ENCODE measurements at regions not wholly inside any gene's neighbourhood (a gene's known extent, or its start where the extent isn't known, plus 50 kb on each side); places are given as distances from the start of the nearest gene placed in this dataset.

DNA sequence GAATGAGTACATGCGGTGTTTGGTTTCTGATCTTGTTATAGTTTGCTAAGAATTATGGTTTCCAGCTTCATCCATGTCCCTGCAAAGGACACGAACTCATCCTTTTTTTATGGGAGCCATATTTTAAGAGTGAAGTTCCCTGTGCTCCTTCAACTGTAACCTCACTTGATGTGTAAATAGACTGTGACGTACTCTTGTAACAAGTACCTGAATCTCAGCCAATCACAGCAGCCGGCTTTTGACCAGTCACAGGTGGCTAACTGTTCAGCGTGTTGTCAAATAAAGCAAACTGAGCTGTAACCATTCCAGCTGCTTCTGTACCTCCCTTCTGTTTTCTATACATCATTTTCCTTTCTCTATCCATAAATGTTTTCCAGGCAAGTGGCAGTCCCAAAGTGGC is 774.3 kb upstream of the HS6ST1 start:
- Histone ChIP-seq H3K36me3 (replicated peaks in 1 of 2; ENCODE audit: control insufficient read depth in 1 of 2, insufficient read depth in 2 of 2, low read length in 2 of 2) (no peaks in the 10 kb centered on the region), H3K4me3 (replicated peaks in 1 of 3; ENCODE audit: insufficient read depth in 1 of 3, low read depth in 2 of 3, low read length in 3 of 3) (no peak overlapping the region), H3K79me2 (ENCODE audit: insufficient read depth, low read length) (no peaks in the 10 kb centered on the region), H2AFZ (ENCODE audit: low read length) (no peak overlapping the region), H3K4me2 (ENCODE audit: low read depth, low read length) (no peak overlapping the region), H3K9me3 (ENCODE audit: low read length) (no peaks in the 10 kb centered on the region), H3K27ac (ENCODE audit: extremely low read length, insufficient read depth, low read length) (no peak overlapping the region), H3K4me1 (ENCODE audit: insufficient read depth, low read length) (no peaks in the 10 kb centered on the region), H3K27me3 (ENCODE audit: control insufficient read depth in 1 of 2, insufficient read depth in 2 of 2, low read length in 2 of 2) (peaks cover 0 to 5% of the 10 kb centered on the region in 2 experiments; a peak in 1 of 5 replicates), H4K20me1 (ENCODE audit: insufficient read depth, low read length) (no peaks in the 10 kb centered on the region), H3K9ac (ENCODE audit: insufficient read depth, low read depth, low read length) (no peak overlapping the region)
- no peak for TF ChIP-seq PHB2 (IDR thresholded peaks at IDR 0.05; ENCODE audit: partially characterized antibody)
- no peak for TF ChIP-seq HNRNPLL (IDR thresholded peaks at IDR 0.05; ENCODE audit: low read depth, low read length, poor library complexity, severe bottlenecking)
- no peak for TF ChIP-seq PAWR (CRISPR knock-in tag; IDR thresholded peaks at IDR 0.05; ENCODE audit: borderline replicate concordance)
- TF ChIP-seq MEIS1 (CRISPR knock-in tag; IDR thresholded peaks at IDR 0.05; ENCODE audit: borderline replicate concordance): no peak
- TF ChIP-seq ZKSCAN5 (CRISPR knock-in tag; IDR thresholded peaks at IDR 0.05): no peak
- TF ChIP-seq YEATS4 (CRISPR knock-in tag; IDR thresholded peaks at IDR 0.05; ENCODE audit: borderline replicate concordance): no peak
- TF ChIP-seq ETV6 (CRISPR knock-in tag; conservative IDR thresholded peaks at IDR 0.05): no peak
- TF ChIP-seq, protein P1, sequence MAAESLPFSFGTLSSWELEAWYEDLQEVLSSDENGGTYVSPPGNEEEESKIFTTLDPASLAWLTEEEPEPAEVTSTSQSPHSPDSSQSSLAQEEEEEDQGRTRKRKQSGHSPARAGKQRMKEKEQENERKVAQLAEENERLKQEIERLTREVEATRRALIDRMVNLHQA (CRISPR knock-in tag; IDR thresholded peaks at IDR 0.05): no peak
- no peak for TF ChIP-seq ZNF691 (CRISPR knock-in tag; IDR thresholded peaks at IDR 0.05; ENCODE audit: borderline replicate concordance, low read depth)
- TF ChIP-seq ZNF749 (CRISPR knock-in tag; IDR thresholded peaks at IDR 0.05; ENCODE audit: borderline replicate concordance): no peak
- TF ChIP-seq ZNF777 (CRISPR knock-in tag; IDR thresholded peaks at IDR 0.05): no peak
- no peak for TF ChIP-seq ZNF441 (CRISPR knock-in tag; IDR thresholded peaks at IDR 0.05; ENCODE audit: borderline replicate concordance)
- no peak for TF ChIP-seq ZNF124 (CRISPR knock-in tag; IDR thresholded peaks at IDR 0.05)
- TF ChIP-seq ZBTB3 (CRISPR knock-in tag; IDR thresholded peaks at IDR 0.05; ENCODE audit: borderline replicate concordance, low read depth): no peak
- TF ChIP-seq HMG20B (CRISPR knock-in tag; conservative IDR thresholded peaks at IDR 0.05): no peak
- no peak for TF ChIP-seq ZNF780A (CRISPR knock-in tag; IDR thresholded peaks at IDR 0.05)
- no peak for TF ChIP-seq ZNF451 (CRISPR knock-in tag; IDR thresholded peaks at IDR 0.05)
- TF ChIP-seq ZBTB25 (CRISPR knock-in tag; IDR thresholded peaks at IDR 0.05): no peak
- TF ChIP-seq FOXK1 (CRISPR knock-in tag; IDR thresholded peaks at IDR 0.05; ENCODE audit: borderline replicate concordance, low read depth): no peak
- TF ChIP-seq, protein P2, sequence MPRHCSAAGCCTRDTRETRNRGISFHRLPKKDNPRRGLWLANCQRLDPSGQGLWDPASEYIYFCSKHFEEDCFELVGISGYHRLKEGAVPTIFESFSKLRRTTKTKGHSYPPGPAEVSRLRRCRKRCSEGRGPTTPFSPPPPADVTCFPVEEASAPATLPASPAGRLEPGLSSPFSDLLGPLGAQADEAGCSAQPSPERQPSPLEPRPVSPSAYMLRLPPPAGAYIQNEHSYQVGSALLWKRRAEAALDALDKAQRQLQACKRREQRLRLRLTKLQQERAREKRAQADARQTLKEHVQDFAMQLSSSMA (CRISPR knock-in tag; IDR thresholded peaks at IDR 0.05): no peak
- in situ Hi-C loops (cut with HindIII; ENCODE audit: extremely low pct_ligation_motif_present, low pct_unique_long_range_greater_than_20kb): no loop called here
- ATAC-seq (no peak), FAIRE-seq (no peak), DNase-seq (ENCODE audit: low spot score) (no peak)
- intact Hi-C loops (cut with micrococcal nuclease; ENCODE audit: unreplicated experiment): no loop called here
- BruUV-seq (replicated peaks): no TSS peak
- WGBS (ENCODE audit: low lambda C conversion rate): 36% methylated on average over 5 of the region's 5 CpGs
- CTCF ChIA-PET (ENCODE audit: low intra/inter-chr PET ratio, low total read pairs): no interaction called here
- POLR2A ChIA-PET: no interaction called here
